Esophagus squamous epithelium (tissue), 5 donors: ENCODE measurements at regions not wholly inside any gene's neighbourhood (a gene's known extent, or its start where the extent isn't known, plus 50 kb on each side); places are given as distances from the start of the nearest gene placed in this dataset.

Experiments used
- DNase-seq: peaks from one replicate; lab custom pipeline; 2025; lab: John Stamatoyannopoulos, UW
- H3K27ac ChIP-seq, 4 donors: fragments of 200-600 bp; sonication (generic); one replicate each; pipeline ENCODE4 v1.5.1; 2016 to 2019; ENCODE audit warnings: mild to moderate bottlenecking in 1 of 4
- H3K27me3 ChIP-seq, 4 donors: fragments of 200-600 bp; sonication (generic); 1 replicate in 3 of 4; 2 replicates in 1 of 4; pipeline versions ENCODE4 v1.5.1 to v1.6.0; 2017 to 2021; ENCODE audit warnings: antibody characterized with exemption in 1 of 4
- H3K36me3 ChIP-seq, 3 donors: fragments of 200-600 bp; sonication (generic); one replicate each; pipeline ENCODE4 v1.5.1; 2016 to 2019
- H3K4me1 ChIP-seq, 3 donors: fragments of 200-600 bp; sonication (generic); one replicate each; pipeline ENCODE4 v1.5.1; 2017 to 2019
- H3K4me3 ChIP-seq, 4 donors: fragments of 200-600 bp; sonication (generic); 1 replicate in 3 of 4; 2 replicates in 1 of 4; pipeline ENCODE4 v1.5.1; 2016 to 2019; ENCODE audit warnings: mild to moderate bottlenecking in 2 of 4, moderate library complexity in 1 of 4
- H3K9me3 ChIP-seq, 3 donors: fragments of 200-600 bp; sonication (generic); one replicate each; pipeline ENCODE4 v1.5.1; 2016 to 2019
- CTCF ChIP-seq, 6 experiments: fragments of 450-650 bp in 4 of 6; fragments of 200-600 bp in 2 of 6; sonication (generic) in 2 of 6; IDR thresholded peaks; one replicate each; pipeline ENCODE4 v1.5.1; 2016 to 2019; ENCODE audit warnings: antibody characterized with exemption in 6 of 6, mild to moderate bottlenecking in 4 of 6, moderate library complexity in 4 of 6
- POLR2A ChIP-seq, 4 donors: fragments of 450-650 bp; IDR thresholded peaks; one replicate each; pipeline ENCODE4 v1.6.1; 2017; ENCODE audit warnings: antibody characterized with exemption in 4 of 4, mild to moderate bottlenecking in 4 of 4, moderate library complexity in 3 of 4
- whole genome bisulfite sequencing, 2 donors: methylation state at CpG; one replicate each; pipeline ENCODE4 v1.1.5; 2018; 5-methylcytosine and 5-hydroxymethylcytosine counted together
- intact Hi-C: fragments of 100-400 bp; cut with DNase I; formaldehyde crosslinking; loops from one replicate; pipeline ENCODE4 v1.15.0; 2022
- donor health status: DM: yes; HTN: yes; CAD: no.

- intact Hi-C loops = no loop called here
These were observed 84.9 kb upstream of the RTL1 start for GRCh38 chr14:100988411-100988900.

GRCh38 chr14:100988956-100989355 is 85.4 kb upstream of the RTL1 start:
- H3K27ac ChIP-seq = no peak overlapping the region
- intact Hi-C loops = no loop called here
- H3K4me3 ChIP-seq = no peak overlapping the region
- no peaks in the 10 kb centered on the region for H3K4me1 ChIP-seq
- H3K9me3 ChIP-seq = no peaks in the 10 kb centered on the region
- DNase-seq = no peak
- WGBS, 2 donors = 62 to 72% methylated on average over 4 of the region's 4 CpGs
- no peaks in the 10 kb centered on the region for H3K36me3 ChIP-seq
- H3K27me3 ChIP-seq = no peaks in the 10 kb centered on the region
- TF ChIP-seq POLR2A (IDR thresholded peaks at IDR 0.05) = no peak
- no peak for TF ChIP-seq CTCF (IDR thresholded peaks at IDR 0.05)

More at GRCh38 chr14:100988411-100988900, 84.9 kb upstream of the RTL1 start:
- WGBS, 2 donors = 48 to 67% methylated on average over 5 of the region's 5 CpGs
- Histone ChIP-seq H3K9me3 (no peaks in the 10 kb centered on the region), H3K27me3 (no peaks in the 10 kb centered on the region), H3K36me3 (no peaks in the 10 kb centered on the region), H3K4me3 (no peak overlapping the region), H3K4me1 (no peaks in the 10 kb centered on the region), H3K27ac (no peak overlapping the region)
- TF ChIP-seq POLR2A (IDR thresholded peaks at IDR 0.05) = no peak
- no peak for TF ChIP-seq CTCF (IDR thresholded peaks at IDR 0.05)
- DNase-seq = no peak

- 34 to 48% methylated on average over 1 of the region's 1 CpG for WGBS, 2 donors
- intact Hi-C loops = no loop called here
- Histone ChIP-seq H3K27me3 (no peaks in the 10 kb centered on the region), H3K4me3 (no peak overlapping the region), H3K27ac (no peak overlapping the region), H3K36me3 (no peaks in the 10 kb centered on the region), H3K9me3 (no peaks in the 10 kb centered on the region), H3K4me1 (no peaks in the 10 kb centered on the region)
- no peak for DNase-seq
- TF ChIP-seq POLR2A (IDR thresholded peaks at IDR 0.05) (no peak), CTCF (IDR thresholded peaks at IDR 0.05) (no peak)
These were observed 86.4 kb upstream of the RTL1 start for GRCh38 chr14:100989924-100990323.

GRCh38 chr14:100994082-100994481 is 90.6 kb upstream of the RTL1 start:
- H3K27me3 ChIP-seq = no peaks in the 10 kb centered on the region
- H3K36me3 ChIP-seq = no peaks in the 10 kb centered on the region
- TF ChIP-seq CTCF (IDR thresholded peaks at IDR 0.05) = no peak
- no peak for TF ChIP-seq POLR2A (IDR thresholded peaks at IDR 0.05)
- no peaks in the 10 kb centered on the region for H3K4me1 ChIP-seq
- DNase-seq = no peak
- no peak overlapping the region for H3K4me3 ChIP-seq
- intact Hi-C loops = no loop called here
- no peaks in the 10 kb centered on the region for H3K9me3 ChIP-seq
- no peak overlapping the region for H3K27ac ChIP-seq
- WGBS, 2 donors = 36 to 48% methylated on average over 5 of the region's 5 CpGs

GRCh38 chr14:100994756-100995330 is 91.3 kb upstream of the RTL1 start:
- H3K27ac ChIP-seq = no peak overlapping the region
- DNase-seq = no peak
- no peak overlapping the region for H3K4me3 ChIP-seq
- no peaks in the 10 kb centered on the region for H3K27me3 ChIP-seq
- H3K4me1 ChIP-seq = no peaks in the 10 kb centered on the region
- no peaks in the 10 kb centered on the region for H3K36me3 ChIP-seq
- TF ChIP-seq CTCF (IDR thresholded peaks at IDR 0.05) = no peak
- TF ChIP-seq POLR2A (IDR thresholded peaks at IDR 0.05) = no peak
- WGBS, 2 donors = 75 to 85% methylated on average over 3 of the region's 3 CpGs
- intact Hi-C loops = no loop called here
- H3K9me3 ChIP-seq = no peaks in the 10 kb centered on the region
